HG03354 (cell line): ENCODE measurements at regions not wholly inside any gene's neighbourhood (a gene's known extent, or its start where the extent isn't known, plus 50 kb on each side); places are given as distances from the start of the nearest gene placed in this dataset.
"Not testable (repeated sequence)": the region's sequence is repeated elsewhere in the genome, so short reads cannot be mapped to it uniquely, and the experiment has no call there.

Experiments
- ATAC-seq: cut with Tn5 transposase; IDR thresholded peaks from one replicate; pipeline ENCODE4 v1.9.1; 2021; ENCODE audit warnings: mild to moderate bottlenecking; ENCODE audit not compliant: unreplicated experiment, poor library complexity, severe bottlenecking

- ATAC-seq, result no peak
These were observed 184.6 kb upstream of the OLFM3 start for GRCh38 chr1:102181341-102181740.

DNA sequence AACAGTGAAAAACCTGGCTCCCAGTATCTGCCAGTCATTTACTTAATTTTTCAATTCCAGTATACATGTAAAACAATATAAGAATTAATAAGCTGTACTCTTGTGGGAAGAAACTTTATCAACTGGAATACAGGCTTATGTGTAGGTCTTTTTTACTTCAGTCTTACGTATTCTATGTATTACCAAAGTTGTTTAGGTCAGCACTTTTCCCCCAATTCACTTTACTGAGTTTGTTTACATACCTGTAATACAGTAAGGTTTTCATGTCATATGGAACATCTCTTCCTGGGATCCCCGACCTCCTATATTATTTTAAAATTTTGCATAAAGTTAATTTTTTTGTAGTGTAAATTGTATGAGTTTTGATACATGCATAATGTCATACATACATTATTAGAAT lies 181.8 kb upstream of the OLFM3 start:
- no peak for ATAC-seq

- ATAC-seq, result peak; percentile 93
These were observed 177.6 kb upstream of the OLFM3 start for GRCh38 chr1:102174259-102174863.

DNA sequence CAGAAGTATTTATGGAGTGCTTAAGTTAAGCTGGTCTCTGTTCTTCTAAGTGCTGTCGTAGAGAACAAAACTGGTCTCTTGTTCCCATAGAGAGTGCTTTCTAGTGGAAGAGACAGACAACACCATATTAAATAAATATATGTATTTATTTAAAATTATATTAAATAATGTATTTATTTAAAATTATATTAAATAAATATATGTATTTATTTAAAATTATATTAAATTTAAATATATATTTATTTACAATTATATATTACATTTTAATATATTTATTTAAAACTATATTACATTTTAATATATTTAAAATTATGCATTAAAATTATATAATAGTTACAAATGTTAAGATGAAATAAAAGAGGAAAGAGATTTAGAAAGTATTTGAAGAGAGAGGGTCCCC lies 175.5 kb upstream of the OLFM3 start:
- ATAC-seq, result no peak

DNA sequence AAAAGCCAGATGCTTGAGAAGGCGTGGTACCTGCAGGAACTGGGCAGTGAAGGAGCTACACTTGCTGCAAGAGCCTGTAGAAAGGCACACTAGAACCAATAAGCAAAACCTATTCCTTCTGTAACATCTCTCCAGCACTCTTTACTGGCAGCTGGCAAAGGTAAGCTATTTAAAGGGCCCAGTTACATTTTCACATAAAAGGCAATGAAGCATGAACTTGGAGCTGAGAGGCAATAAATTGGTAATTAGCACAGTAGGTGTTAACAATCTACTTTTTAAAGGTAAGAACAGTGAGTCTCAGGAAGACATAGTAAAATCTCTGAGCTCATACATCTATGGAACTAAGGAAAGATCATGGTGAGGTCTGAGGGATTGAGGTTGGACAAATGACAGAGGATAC lies 167.1 kb upstream of the OLFM3 start:
- no peak for ATAC-seq

DNA sequence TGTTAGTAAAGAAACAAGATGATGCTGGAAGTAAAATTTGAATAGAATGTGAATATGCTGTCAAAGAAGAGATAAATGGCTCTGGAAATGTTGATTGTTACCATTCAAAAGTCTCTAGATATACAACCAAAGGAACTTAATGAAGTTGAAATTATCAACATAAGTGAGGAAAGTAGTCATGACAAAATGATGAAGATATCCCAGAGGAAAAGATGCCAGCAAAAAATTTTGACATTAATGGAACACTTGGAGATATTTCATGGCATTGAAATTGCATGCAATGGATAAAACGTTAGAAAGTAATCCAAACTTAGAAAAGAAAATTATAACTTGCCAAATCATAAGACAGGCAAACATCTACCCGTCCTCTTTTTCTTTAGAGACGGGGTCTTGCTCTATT lies 154.5 kb upstream of the OLFM3 start:
- no peak for ATAC-seq

DNA sequence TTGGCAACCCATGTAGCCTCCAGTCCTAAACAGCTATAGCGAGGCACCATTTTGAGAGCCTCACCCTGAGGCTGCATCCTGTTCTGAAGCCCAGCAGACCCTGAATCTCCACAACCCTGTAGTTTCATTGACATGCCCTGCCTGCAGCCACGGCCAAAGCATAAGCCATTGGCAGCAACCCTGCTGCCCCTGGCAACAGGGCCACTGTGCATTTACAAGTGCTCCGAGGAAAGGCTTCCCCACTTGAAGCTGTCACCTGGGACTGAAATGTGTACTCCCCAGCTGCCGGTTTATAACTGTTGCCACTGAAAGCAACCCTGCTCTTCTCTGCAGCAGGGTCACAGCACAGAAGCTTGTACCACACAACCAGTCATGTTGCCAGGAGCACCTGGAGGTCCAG lies 124.2 kb upstream of the OLFM3 start:
- ATAC-seq, result no peak

DNA sequence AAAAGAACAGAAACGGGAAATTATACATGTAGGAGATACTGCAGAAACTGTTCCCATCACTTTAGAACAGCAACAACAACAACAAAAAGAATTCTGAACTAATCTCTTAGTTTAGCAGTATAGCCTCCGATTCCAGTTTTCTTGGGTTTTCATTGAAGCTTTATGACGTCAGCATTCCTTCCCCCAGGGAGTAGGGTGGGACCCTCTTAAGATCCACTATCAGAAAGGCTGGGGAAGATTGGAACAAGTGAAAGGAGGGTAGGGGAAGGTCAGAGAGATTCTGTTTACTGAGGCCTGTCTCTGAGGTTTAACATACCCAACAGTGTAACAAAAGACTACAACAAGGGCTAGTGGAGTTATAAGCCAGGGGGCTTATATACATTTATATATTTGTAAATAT lies 121.4 kb upstream of the OLFM3 start:
- ATAC-seq, result no peak

DNA sequence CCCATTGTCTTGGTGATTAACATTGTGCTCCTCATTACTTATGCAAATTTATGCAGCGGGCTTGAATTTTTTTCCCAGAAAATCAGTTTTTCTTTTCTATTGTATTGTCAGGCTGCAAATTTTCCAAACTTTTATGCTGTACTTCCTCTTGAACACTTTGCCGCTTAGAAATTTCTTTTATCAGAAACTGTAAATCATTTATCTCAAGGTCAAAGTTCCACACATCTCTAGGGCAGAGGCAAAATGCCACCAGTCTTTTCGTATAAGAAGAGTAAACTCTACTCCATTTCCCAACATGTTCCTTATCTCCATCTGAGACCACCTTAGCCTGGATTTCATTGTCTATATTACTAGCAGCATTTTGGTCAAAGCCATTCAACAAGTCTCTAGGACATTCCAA lies 113.9 kb upstream of the OLFM3 start:
- no peak for ATAC-seq

- ATAC-seq, result not testable (repeated sequence)
These were observed 112.8 kb upstream of the OLFM3 start for GRCh38 chr1:102109493-102109892.

DNA sequence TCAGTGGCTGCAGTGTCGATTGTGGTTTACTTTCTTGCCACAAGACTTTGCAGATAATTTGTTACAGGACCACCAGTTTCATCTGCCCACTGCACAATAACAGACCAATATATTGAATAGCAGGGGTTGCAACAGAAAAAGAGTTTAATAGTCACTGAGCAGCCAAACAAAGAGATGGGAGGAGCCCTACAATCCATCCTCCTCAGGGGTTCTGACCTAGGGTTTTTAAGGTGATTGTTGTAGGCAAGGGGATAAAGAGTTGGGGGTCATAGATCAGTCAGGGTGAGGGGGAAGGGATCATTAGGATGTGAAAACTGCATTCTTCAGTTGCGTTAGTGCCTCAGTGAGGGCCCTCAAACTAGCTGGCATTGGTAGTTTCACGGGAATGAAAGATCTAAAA lies 110.7 kb upstream of the OLFM3 start:
- ATAC-seq, result no peak

- no peak for ATAC-seq
These were observed 109.3 kb upstream of the OLFM3 start for GRCh38 chr1:102105931-102106550.

DNA sequence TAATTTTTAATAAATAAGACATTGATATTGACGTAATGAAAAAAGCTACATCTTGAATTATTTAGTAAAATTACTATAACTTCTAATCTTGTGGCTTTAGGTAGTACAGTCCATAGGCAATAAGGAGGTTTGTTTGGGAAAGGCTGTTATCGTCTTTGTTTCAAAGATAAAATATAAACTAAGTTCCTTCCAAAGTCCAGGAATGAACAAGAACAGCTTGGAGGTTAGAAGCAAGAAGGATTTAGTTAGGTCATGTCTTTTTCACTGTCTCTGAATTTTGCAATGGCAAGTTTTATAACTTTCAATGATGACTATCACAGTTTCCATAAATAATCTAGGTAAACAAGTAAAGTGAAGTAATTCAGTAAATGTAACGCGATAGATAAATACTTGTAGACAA lies 106.9 kb upstream of the OLFM3 start:
- no peak for ATAC-seq

- no peak for ATAC-seq
These were observed 105.6 kb upstream of the OLFM3 start for GRCh38 chr1:102102276-102102780.

- no peak for ATAC-seq
These were observed 103.9 kb upstream of the OLFM3 start for GRCh38 chr1:102100666-102101065.

- ATAC-seq, result no peak
These were observed 103.2 kb upstream of the OLFM3 start for GRCh38 chr1:102099916-102100315.

DNA sequence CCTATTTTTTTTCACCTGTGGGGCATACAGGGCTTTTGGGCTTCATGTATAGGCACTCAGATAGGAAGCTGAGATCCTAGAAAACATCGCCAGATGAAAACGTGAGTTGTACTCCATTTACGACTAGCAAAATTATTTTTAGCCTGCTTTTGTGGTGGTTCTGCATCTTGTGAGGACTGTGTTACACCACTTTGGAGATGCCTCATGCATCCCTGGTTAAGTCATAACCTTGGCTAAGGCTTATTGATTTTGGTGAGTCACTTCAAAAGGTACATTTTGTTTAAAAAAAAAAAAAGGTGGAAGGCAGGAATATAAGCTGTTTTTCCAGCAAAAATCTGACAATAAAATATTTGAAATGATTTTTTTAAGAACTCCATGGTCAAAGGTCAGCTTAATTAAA lies 101.8 kb upstream of the OLFM3 start:
- ATAC-seq, result no peak

GRCh38 chr1:102098081-102098480 lies 101.4 kb upstream of the OLFM3 start:
- no peak for ATAC-seq

DNA sequence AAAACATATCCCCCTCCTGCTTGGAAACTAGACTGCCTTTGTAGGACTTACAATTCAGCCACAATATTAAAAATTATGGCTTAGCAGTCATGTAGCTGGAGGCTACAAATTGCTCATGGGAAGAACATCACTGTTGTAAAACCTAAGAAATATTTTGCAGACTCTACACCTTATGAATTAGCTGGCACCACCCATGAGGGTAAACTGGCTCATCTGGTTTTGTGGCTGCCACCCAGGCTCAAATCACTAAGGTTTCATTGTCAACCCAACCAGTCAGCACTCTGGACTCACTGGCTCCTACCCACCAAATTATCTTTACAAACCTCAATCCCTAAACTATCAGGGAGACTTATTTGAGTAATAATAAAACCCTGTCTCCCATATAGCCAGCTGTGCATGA lies 100.7 kb upstream of the OLFM3 start:
- ATAC-seq, result no peak

DNA sequence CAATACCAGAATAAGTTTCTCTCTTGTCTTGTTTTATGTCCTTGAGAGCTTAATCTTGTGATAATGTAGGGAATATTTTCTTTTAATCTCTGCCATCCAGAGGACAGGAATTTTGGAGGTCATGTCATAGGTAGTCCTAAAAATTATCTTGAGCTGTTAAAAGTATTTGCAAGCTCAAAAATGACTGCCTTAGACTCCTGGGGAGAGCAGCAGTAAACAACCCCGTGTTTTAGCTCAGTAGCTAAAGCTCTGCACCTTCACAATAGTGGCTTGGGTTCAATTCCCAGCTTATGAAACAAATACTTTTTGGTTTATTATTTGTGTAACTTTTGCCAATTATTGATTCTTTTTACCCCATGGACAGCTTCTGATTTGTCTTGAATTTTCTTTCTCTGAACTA lies 99.4 kb upstream of the OLFM3 start:
- no peak for ATAC-seq

GRCh38 chr1:102089791-102090190 lies 93.1 kb upstream of the OLFM3 start:
- no peak for ATAC-seq

DNA sequence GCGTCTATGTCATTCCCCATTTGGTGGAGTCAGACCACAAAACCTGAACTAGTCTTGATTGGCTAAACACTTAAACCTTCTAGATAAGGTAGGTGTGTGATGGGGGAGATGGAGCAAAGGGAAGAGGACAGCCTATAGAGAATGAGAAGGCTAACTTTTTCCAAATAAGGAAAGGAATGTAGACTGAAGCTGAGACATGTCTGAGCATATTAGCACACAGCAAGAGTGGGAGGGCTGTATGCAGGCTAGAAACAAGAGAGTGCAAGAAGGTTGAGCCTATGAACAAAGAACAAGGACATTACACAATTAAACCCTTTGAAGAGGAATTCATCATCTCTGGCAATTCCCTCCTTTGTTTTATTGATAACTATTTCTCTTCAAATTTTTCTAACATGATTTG lies 89.2 kb upstream of the OLFM3 start:
- no peak for ATAC-seq
